ENCODE measurements at regions not wholly inside any gene's neighbourhood (a gene's known extent, or its start where the extent isn't known, plus 50 kb on each side); places are given as distances from the start of the nearest gene placed in this dataset.

GRCh38 chr2:58767828-58768714 lies 526.9 kb upstream of the FANCL start:
- no peak for TF ChIP-seq YY1 (IDR thresholded peaks at IDR 0.05; ENCODE audit: insufficient read depth, insufficient read length)
- no peak for TF ChIP-seq ZNF274 (IDR thresholded peaks at IDR 0.05; ENCODE audit: low read depth, low read length)
- no peak for TF ChIP-seq SUZ12 (IDR thresholded peaks at IDR 0.05; ENCODE audit: extremely low read depth, insufficient read depth, insufficient read length)
